Activated T-helper 17 cell treated with anti-CD3 and anti-CD28 coated beads, Interleukin-2, amount 50 U/mL, for 72 hours (primary cell): ENCODE measurements at regions not wholly inside any gene's neighbourhood (a gene's known extent, or its start where the extent isn't known, plus 50 kb on each side); places are given as distances from the start of the nearest gene placed in this dataset.
"Not testable (repeated sequence)": the region's sequence is repeated elsewhere in the genome, so short reads cannot be mapped to it uniquely, and the experiment has no call there.

ENCODE experiments used
- ATAC-seq: fragments of 150-1000 bp; cut with Tn5 transposase; replicated peaks from 2 replicates; pipeline ENCODE4 v1.10.0; 2021; ENCODE audit warnings: mild to moderate bottlenecking, moderate library complexity
- H3K27ac Mint-ChIP-seq: one replicate; pipeline ENCODE4 v1.8.0; 2022; ENCODE audit warnings: mixed read lengths
- H3K27me3 Mint-ChIP-seq: one replicate; pipeline ENCODE4 v1.8.0; 2022; ENCODE audit warnings: mixed read lengths
- H3K36me3 Mint-ChIP-seq: one replicate; pipeline ENCODE4 v1.8.0; 2022; ENCODE audit warnings: low read depth, mild to moderate bottlenecking, mixed read lengths
- H3K4me1 Mint-ChIP-seq: one replicate; pipeline ENCODE4 v1.8.0; 2022; ENCODE audit warnings: mixed read lengths
- H3K4me3 Mint-ChIP-seq: one replicate; pipeline ENCODE4 v1.8.0; 2022; ENCODE audit warnings: mild to moderate bottlenecking, mixed read lengths
- H3K9me3 Mint-ChIP-seq: one replicate; pipeline ENCODE4 v1.8.0; 2022; ENCODE audit warnings: mixed read lengths

DNA sequence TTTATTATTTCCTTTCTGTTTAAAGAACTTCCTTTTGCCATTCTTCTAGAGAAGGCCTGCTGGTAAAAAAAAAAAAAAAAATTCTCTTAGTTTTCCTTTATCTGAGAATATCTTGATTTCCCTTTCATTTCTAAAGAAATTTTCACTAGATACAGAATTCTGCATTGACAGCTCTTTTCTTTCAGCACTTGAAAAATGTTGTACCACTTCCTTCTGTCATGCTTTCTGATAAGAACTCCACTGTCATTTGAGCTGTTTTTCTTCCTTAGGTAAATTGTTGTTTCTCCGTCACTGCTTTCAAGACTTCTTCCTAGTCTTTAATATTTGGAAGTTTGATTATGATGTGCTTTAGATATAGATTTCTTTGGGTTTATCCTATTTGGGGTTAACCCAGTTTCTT is 113.6 kb upstream of the BTG1 start:
- H3K36me3 Mint-ChIP-seq = no peaks in the 10 kb centered on the region
- no peaks in the 10 kb centered on the region for H3K27me3 Mint-ChIP-seq
- H3K27ac Mint-ChIP-seq = peak overlapping the region; percentile 52
- H3K4me1 Mint-ChIP-seq = peaks cover 7% of the 10 kb centered on the region
- ATAC-seq = no peak
- H3K9me3 Mint-ChIP-seq = no peaks in the 10 kb centered on the region
- peak overlapping the region; percentile 19 for H3K4me3 Mint-ChIP-seq

GRCh38 chr12:92257261-92257660 is 111.6 kb upstream of the BTG1 start:
- Mint-ChIP-seq H3K9me3 (no peaks in the 10 kb centered on the region), H3K4me3 (no peak overlapping the region), H3K27me3 (no peaks in the 10 kb centered on the region), H3K4me1 (peaks cover 7% of the 10 kb centered on the region), H3K27ac (no peak overlapping the region), H3K36me3 (no peaks in the 10 kb centered on the region)
- ATAC-seq = no peak

DNA sequence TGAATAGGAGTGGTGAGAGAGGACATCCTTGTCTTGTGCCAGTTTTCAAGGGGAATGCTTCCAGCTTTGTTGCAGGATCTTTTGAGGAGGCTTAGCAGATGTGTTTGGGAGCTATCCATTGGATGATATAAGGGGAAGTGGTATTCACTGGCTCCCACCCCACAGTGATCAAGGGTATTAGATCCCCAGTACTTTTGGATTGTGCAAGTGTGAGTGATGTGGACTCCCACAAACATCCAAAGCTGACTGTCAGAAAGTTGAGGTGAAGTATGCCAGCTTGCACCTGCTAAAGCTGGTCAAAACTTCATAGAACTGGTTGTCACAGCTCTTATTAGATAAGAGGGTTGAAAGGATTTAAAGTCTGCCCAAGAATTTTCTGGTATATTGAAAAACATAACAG is 110.1 kb upstream of the BTG1 start:
- Mint-ChIP-seq H3K27me3 (no peaks in the 10 kb centered on the region), H3K4me1 (peaks cover 7% of the 10 kb centered on the region), H3K9me3 (no peaks in the 10 kb centered on the region), H3K36me3 (no peaks in the 10 kb centered on the region), H3K27ac (no peak overlapping the region), H3K4me3 (no peak overlapping the region)
- ATAC-seq = no peak

DNA sequence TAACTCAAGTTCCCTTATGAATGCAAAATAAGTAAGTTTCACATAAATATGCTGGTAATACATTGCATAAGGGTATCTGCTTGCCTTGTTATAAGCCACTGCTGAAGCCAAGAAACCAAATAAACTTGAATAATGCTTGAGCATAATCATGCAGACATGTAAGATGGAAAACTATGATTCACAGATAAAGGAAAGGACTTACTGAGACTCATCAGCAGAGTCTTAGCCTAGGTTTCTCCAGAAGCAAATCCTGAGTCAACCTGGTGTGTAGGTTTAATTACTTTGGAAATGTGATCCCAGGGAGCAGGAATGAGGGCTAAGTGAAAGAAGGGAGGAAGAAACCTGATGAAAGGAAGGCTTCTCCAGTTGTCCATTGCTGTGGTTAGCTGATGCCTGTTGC is 107.7 kb upstream of the BTG1 start:
- Mint-ChIP-seq H3K9me3 (no peaks in the 10 kb centered on the region), H3K27ac (no peak overlapping the region), H3K27me3 (no peaks in the 10 kb centered on the region), H3K4me1 (no peaks in the 10 kb centered on the region), H3K4me3 (no peak overlapping the region), H3K36me3 (no peaks in the 10 kb centered on the region)
- no peak for ATAC-seq

DNA sequence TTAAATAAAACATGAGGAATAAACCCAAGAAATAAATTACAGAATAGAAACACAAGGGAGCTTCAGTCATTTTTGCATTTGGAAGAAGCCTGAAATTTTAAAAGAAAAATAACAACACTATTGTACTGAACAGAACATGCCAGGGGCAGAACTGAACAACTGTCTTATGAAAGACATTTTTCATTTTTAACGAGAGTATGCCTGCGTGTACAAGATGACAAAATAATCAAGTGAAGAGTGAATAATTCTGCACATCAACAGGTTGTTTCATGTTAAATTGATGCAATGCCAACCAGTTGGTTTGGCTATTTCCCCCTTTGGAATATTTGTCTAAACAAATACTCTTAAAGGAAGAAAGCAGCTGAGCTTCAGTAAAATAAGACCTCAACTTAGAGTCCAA is 103.3 kb upstream of the BTG1 start:
- no peak overlapping the region for H3K27ac Mint-ChIP-seq
- no peaks in the 10 kb centered on the region for H3K4me1 Mint-ChIP-seq
- no peaks in the 10 kb centered on the region for H3K27me3 Mint-ChIP-seq
- ATAC-seq = no peak
- no peaks in the 10 kb centered on the region for H3K9me3 Mint-ChIP-seq
- no peaks in the 10 kb centered on the region for H3K36me3 Mint-ChIP-seq
- no peak overlapping the region for H3K4me3 Mint-ChIP-seq

GRCh38 chr12:92244036-92244435 is 98.4 kb upstream of the BTG1 start:
- ATAC-seq = no peak
- peak overlapping the region; percentile 13 for H3K27ac Mint-ChIP-seq
- H3K4me1 Mint-ChIP-seq = no peaks in the 10 kb centered on the region
- H3K27me3 Mint-ChIP-seq = no peaks in the 10 kb centered on the region
- H3K9me3 Mint-ChIP-seq = no peaks in the 10 kb centered on the region
- no peaks in the 10 kb centered on the region for H3K36me3 Mint-ChIP-seq
- H3K4me3 Mint-ChIP-seq = no peak overlapping the region

DNA sequence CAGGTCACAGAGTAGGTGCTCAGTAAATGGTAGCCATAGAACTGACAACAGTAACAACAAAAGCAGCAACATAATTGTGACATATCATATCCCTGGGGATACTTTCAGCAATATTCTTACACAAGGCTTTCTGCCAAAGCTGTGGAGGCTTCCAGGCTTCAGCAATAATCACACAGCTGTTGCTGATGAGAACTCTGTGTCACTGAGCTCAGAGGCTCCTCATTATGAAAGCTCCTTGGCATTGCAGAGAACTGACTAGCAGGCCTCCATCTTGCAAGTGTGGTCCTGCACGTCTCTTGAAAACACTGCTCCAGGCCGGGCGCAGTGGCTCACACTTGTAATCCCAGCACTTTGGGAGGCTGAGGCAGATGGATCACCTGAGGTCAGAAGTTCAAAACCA is 97.3 kb upstream of the BTG1 start:
- Mint-ChIP-seq H3K4me3 (no peak overlapping the region), H3K27ac (peak overlapping the region; percentile 19), H3K36me3 (no peaks in the 10 kb centered on the region), H3K4me1 (no peaks in the 10 kb centered on the region), H3K9me3 (no peaks in the 10 kb centered on the region), H3K27me3 (no peaks in the 10 kb centered on the region)
- no peak for ATAC-seq

DNA sequence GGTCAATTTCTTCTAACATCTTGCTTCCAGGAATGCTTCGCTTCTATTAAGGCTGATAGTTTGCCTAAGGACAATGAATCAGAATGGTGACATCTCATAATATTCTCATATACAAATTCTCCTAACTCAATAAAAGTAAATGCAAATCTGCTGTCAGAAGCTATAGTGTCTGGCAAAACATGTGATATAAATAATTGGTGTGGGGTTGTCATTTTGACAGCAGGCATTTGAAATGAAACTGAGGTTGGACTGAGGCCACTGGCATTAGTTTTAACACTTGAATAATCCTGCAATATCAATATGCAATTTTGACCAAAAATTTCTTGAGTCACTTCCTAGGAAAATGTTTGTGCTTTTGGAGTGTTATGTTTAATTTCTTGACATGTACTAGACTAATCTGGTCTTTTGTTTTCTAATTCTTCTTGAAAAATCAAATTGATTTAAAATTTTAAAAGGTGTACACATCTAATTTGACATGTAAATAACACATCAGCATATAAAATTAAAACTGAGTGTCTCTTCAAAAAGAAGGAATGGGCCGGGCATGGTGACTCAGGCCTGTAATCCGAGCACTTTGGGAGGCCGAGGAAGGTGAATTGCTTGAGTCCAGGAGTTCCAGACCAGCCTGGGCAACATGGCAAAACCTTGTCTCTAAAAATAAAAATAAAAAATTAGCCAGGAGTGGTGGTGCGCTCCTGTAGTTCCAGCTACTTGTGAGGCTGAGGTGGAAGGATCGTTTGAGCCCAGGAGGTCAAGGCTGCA is 92.3 kb upstream of the BTG1 start:
- Mint-ChIP-seq H3K36me3 (no peaks in the 10 kb centered on the region), H3K27ac (no peak overlapping the region), H3K4me3 (no peak overlapping the region), H3K9me3 (no peaks in the 10 kb centered on the region), H3K4me1 (no peaks in the 10 kb centered on the region), H3K27me3 (no peaks in the 10 kb centered on the region)
- no peak for ATAC-seq

DNA sequence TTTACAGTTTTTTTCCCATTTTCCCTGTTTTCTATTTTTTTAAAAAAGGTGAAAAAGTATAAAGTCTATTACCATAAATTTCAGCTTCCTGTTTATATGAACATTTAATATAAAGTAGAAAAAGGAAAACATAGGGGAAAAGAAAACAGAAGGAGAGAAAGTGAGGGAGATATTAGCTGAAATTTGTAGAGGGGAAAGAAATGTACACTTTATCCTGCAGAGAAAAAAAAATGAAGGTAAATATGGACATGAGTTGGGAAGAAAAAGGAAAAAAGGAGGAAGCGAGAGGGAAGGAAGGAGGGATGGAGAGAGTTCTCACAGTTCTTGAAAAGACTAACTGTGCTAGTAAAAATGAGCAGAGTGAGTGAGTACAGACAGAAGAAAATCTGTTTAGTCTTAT is 91.6 kb upstream of the BTG1 start:
- no peak overlapping the region for H3K27ac Mint-ChIP-seq
- ATAC-seq = no peak
- H3K27me3 Mint-ChIP-seq = no peaks in the 10 kb centered on the region
- no peaks in the 10 kb centered on the region for H3K4me1 Mint-ChIP-seq
- no peaks in the 10 kb centered on the region for H3K36me3 Mint-ChIP-seq
- no peak overlapping the region for H3K4me3 Mint-ChIP-seq
- no peaks in the 10 kb centered on the region for H3K9me3 Mint-ChIP-seq

GRCh38 chr12:92235703-92236472 is 90.2 kb upstream of the BTG1 start:
- H3K4me3 Mint-ChIP-seq = no peak overlapping the region
- no peak overlapping the region for H3K27ac Mint-ChIP-seq
- H3K27me3 Mint-ChIP-seq = no peaks in the 10 kb centered on the region
- no peaks in the 10 kb centered on the region for H3K4me1 Mint-ChIP-seq
- no peaks in the 10 kb centered on the region for H3K36me3 Mint-ChIP-seq
- ATAC-seq = no peak
- no peaks in the 10 kb centered on the region for H3K9me3 Mint-ChIP-seq

- Mint-ChIP-seq H3K4me3 (no peak overlapping the region), H3K27ac (no peak overlapping the region), H3K36me3 (no peaks in the 10 kb centered on the region), H3K9me3 (no peaks in the 10 kb centered on the region), H3K27me3 (no peaks in the 10 kb centered on the region), H3K4me1 (no peaks in the 10 kb centered on the region)
- ATAC-seq = no peak
Measured at GRCh38 chr12:92234533-92234932, 88.9 kb upstream of the BTG1 start.

DNA sequence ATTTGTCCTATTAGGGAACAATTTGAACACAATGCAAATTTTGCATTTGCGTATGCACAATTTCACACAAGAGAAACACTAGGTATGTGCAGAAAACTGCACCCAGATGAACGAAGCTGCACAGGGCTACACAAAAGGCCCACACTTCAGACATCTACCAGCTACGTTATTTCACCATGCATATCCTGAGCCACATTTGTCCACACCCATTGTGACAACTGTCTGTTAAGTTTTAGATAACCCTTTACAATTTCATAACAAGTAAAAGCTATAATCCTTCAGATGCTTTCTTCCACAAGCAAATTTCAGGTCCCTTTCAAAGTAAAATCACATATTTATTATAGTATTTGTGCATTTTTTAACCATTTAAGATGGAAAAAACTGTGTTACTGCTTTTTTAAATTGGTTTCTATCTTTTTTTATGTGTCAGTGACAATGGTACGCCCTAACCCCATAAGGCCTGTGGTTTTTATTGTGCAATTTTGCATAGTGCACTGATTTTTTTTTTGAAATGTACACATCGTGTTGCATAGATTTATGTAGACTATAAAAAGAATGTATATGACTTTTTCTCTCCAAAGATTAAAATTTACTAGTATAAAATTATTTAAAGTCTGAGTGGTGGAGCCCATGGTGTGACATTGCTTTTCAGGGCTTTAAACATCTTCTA is 87.8 kb upstream of the BTG1 start:
- no peak for ATAC-seq
- no peaks in the 10 kb centered on the region for H3K27me3 Mint-ChIP-seq
- no peak overlapping the region for H3K4me3 Mint-ChIP-seq
- no peaks in the 10 kb centered on the region for H3K9me3 Mint-ChIP-seq
- no peak overlapping the region for H3K27ac Mint-ChIP-seq
- no peaks in the 10 kb centered on the region for H3K36me3 Mint-ChIP-seq
- no peaks in the 10 kb centered on the region for H3K4me1 Mint-ChIP-seq

DNA sequence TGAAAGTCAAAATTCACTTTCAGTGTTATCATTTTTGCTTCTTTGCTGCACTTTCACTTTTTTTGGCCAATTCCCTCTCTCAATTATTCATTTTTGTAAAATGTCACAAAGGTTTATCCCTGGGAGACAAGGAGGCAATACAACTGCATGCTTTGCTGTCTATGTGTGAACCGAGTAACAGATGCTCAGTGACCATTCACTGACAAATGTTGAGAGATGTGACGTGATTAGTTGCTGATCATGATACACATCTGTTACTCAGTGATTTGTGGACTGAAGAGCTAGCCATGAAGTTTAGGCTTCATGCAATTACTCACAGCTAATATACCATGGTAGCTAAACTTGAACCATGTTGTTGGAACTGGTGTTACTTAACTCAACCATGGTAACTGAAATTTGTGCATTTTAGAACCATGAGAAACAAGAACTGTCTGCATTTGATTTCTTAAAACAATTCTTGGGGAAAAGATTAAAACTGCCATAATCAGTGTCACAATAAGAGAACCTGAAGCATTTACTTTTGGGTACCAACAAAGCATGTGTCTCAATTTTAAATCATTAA is 86.8 kb upstream of the BTG1 start:
- not testable (repeated sequence) for H3K9me3 Mint-ChIP-seq, H3K27me3 Mint-ChIP-seq, H3K36me3 Mint-ChIP-seq, H3K4me3 Mint-ChIP-seq, H3K4me1 Mint-ChIP-seq, H3K27ac Mint-ChIP-seq, ATAC-seq

DNA sequence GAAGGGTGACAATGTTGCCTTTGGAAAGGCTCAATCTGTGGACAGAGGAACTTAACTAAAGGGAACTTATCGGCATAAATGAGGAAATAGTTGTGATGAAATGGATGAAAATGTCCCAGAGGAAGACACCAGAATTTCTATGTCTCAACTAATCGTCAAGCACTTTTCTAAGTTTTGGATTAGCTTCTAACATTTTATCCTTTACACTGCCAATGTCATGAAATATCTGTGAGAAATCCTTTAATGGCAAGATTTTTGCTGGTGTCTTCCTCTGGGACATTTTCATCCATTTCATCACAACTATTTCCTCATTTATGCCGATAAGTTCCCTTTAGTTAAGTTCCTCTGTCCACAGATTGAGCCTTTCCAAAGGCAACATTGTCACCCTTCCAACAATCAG is 86.3 kb upstream of the BTG1 start:
- H3K4me1 Mint-ChIP-seq, H3K27ac Mint-ChIP-seq, H3K36me3 Mint-ChIP-seq, H3K9me3 Mint-ChIP-seq, ATAC-seq, H3K4me3 Mint-ChIP-seq, H3K27me3 Mint-ChIP-seq: not testable (repeated sequence)

GRCh38 chr12:92231532-92231931 is 85.9 kb upstream of the BTG1 start:
- H3K36me3 Mint-ChIP-seq, H3K27me3 Mint-ChIP-seq, H3K27ac Mint-ChIP-seq, ATAC-seq, H3K4me1 Mint-ChIP-seq, H3K4me3 Mint-ChIP-seq, H3K9me3 Mint-ChIP-seq: not testable (repeated sequence)
